K562 (cell line): ENCODE measurements at regions not wholly inside any gene's neighbourhood (a gene's known extent, or its start where the extent isn't known, plus 50 kb on each side); places are given as distances from the start of the nearest gene placed in this dataset.

Experiments used
- ATAC-seq: fragments of 200-7000 bp; cut with Tn5 transposase; 3 replicates; pipeline ENCODE4 v1.9.1; 2020; ENCODE audit warnings: moderate library complexity
- BruUV-seq: library from RNA; stranded (reverse); fragments of 400-500 nt; replicated peaks from 2 replicates; lab custom pipeline; 2021; lab: Mats Ljungman, UMichigan
- CTCF ChIA-PET: fragments of 300-600 bp; formaldehyde crosslinking; extraction: SDS; loops from one replicate; lab custom pipeline; 2021; ENCODE audit warnings: low intra/inter-chr PET ratio; lab: Yijun Ruan, JAX
- POLR2A ChIA-PET: fragments of 300-600, 350-650 bp; sonication (Branson Sonifier 250); formaldehyde crosslinking; extraction: SDS; loops from one replicate; lab custom pipeline; 2021; ENCODE audit warnings: antibody characterized with exemption, inconsistent platforms; lab: Yijun Ruan, JAX
- DNase-seq, 4 experiments: peaks; one replicate each; pipeline versions ENCODE4 v3.0.0 to v3.0.0-alpha.2; 2011 to 2018; ENCODE audit warnings: low spot score in 3 of 4, mixed read lengths in 3 of 4; ENCODE audit errors: extremely low read depth in 1 of 4
- FAIRE-seq: peaks from 2 replicates; lab custom pipeline; 2011; peaks lifted over from hg19 to GRCh38; lab: Jason Lieb, UNC
- H2AFZ ChIP-seq: 2 replicates; pipeline ENCODE4 v1.6.0; 2011; ENCODE audit warnings: low read depth, low read length, control low read depth, inconsistent platforms
- H3K27ac ChIP-seq: fragments of 200-600 bp; 3 replicates; pipeline ENCODE4 v1.8.0; 2011; ENCODE audit warnings: low read depth, mild to moderate bottlenecking, control low read depth, inconsistent platforms, low read length, moderate library complexity, mixed read lengths; ENCODE audit errors: extremely low read depth
- H3K27me3 ChIP-seq, 2 experiments: fragments of 300-600 bp in 1 of 2; 2 replicates in 1 of 2; 3 replicates in 1 of 2; pipeline versions ENCODE4 v1.6.0 to v1.8.0; 2011; ENCODE audit warnings: inconsistent platforms in 2 of 2, low read length in 2 of 2, mild to moderate bottlenecking in 1 of 2, mixed read lengths in 1 of 2, moderate library complexity in 1 of 2; ENCODE audit not compliant: control insufficient read depth in 2 of 2, insufficient read depth in 2 of 2
- H3K36me3 ChIP-seq: fragments of 300-600 bp; 3 replicates; pipeline ENCODE4 v1.8.0; 2011; ENCODE audit warnings: mild to moderate bottlenecking, low read length, inconsistent platforms; ENCODE audit not compliant: control insufficient read depth, insufficient read depth
- H3K4me1 ChIP-seq, 2 experiments: fragments of 200-600 bp in 1 of 2; replicated peaks in 1 of 2; 2 replicates in 1 of 2; 3 replicates in 1 of 2; pipeline versions ENCODE4 v1.5.1 to v1.8.0; 2011; ENCODE audit warnings: inconsistent platforms in 2 of 2, low read length in 2 of 2, mild to moderate bottlenecking in 1 of 2, mixed read lengths in 1 of 2, moderate library complexity in 1 of 2; ENCODE audit not compliant: control insufficient read depth in 2 of 2, insufficient read depth in 2 of 2
- H3K4me2 ChIP-seq: 2 replicates; pipeline ENCODE4 v1.6.1; 2011; ENCODE audit warnings: low read length, control low read depth, inconsistent platforms, mixed read lengths; ENCODE audit not compliant: insufficient read depth
- H3K4me3 ChIP-seq: fragments of 200-600 bp; sonication (generic), shearing (Covaris generic); 2 replicates; pipeline ENCODE4 v1.5.1; 2016; ENCODE audit warnings: control low read depth, inconsistent platforms
- H3K79me2 ChIP-seq: fragments of 200-600 bp; 3 replicates; pipeline ENCODE4 v1.8.0; 2011; ENCODE audit warnings: low read length, inconsistent platforms; ENCODE audit not compliant: control insufficient read depth, insufficient read depth
- H3K9ac ChIP-seq, 2 experiments: 2 replicates each; pipeline versions ENCODE4 v1.6.0 to v1.6.1; 2011; ENCODE audit warnings: low read depth in 2 of 2, low read length in 2 of 2, control low read depth in 1 of 2, inconsistent platforms in 1 of 2, mild to moderate bottlenecking in 1 of 2, mixed read lengths in 1 of 2; ENCODE audit not compliant: insufficient read depth in 1 of 2
- H3K9me1 ChIP-seq: one replicate; pipeline ENCODE4 v1.6.0; 2011; ENCODE audit warnings: inconsistent platforms, mild to moderate bottlenecking, low read length, moderate library complexity; ENCODE audit not compliant: control insufficient read depth, insufficient read depth
- H3K9me3 ChIP-seq: replicated peaks from 2 replicates; pipeline ENCODE4 v1.5.1; 2011; ENCODE audit warnings: low read depth, low read length, inconsistent platforms; ENCODE audit not compliant: control insufficient read depth, insufficient read depth
- H4K20me1 ChIP-seq: replicated peaks from 2 replicates; pipeline ENCODE4 v1.6.1; 2011; ENCODE audit warnings: low read length, inconsistent platforms, mixed read lengths; ENCODE audit not compliant: control insufficient read depth, insufficient read depth
- COPS2 ChIP-seq: fragments of 450-650 bp; conservative IDR thresholded peaks from 2 replicates; pipeline ENCODE4 v1.6.1; 2016; ENCODE audit warnings: mild to moderate bottlenecking, moderate library complexity
- EHMT2 ChIP-seq: fragments of 450-650 bp; IDR thresholded peaks from 2 replicates; pipeline ENCODE4 v1.6.1; 2018; ENCODE audit warnings: antibody characterized with exemption
- RBBP5 ChIP-seq: fragments of 200-600 bp; sonication (generic); IDR thresholded peaks from 2 replicates; pipeline ENCODE4 v1.6.1; 2012; ENCODE audit warnings: borderline replicate concordance, mild to moderate bottlenecking, low read length, control low read depth, inconsistent platforms; ENCODE audit not compliant: insufficient read depth, poor library complexity, severe bottlenecking
- SMARCA5 ChIP-seq: fragments of 450-650 bp; IDR thresholded peaks from 2 replicates; pipeline ENCODE4 v1.6.1; 2016
- ZNF324 ChIP-seq: fragments of 250-450 bp; sonication (Bioruptor Pico); IDR thresholded peaks from 2 replicates; pipeline ENCODE4 v1.4.0; 2020; ENCODE audit warnings: mild to moderate bottlenecking
- WGBS: fragments of 100-300 bp; shearing (Covaris generic); methylation state at CpG from one replicate; pipeline ENCODE4 v1.1.6; 2016; ENCODE audit warnings: low coverage, mixed read lengths; ENCODE audit not compliant: insufficient coverage; ENCODE audit errors: missing lambda C conversion rate; 5-methylcytosine and 5-hydroxymethylcytosine counted together
- in situ Hi-C: fragments of 300-500 bp; cut with MboI; formaldehyde crosslinking; loops from 4 replicates; pipeline ENCODE4 v1.15.0; 2018; ENCODE audit warnings: inconsistent platforms, mixed read lengths
- intact Hi-C: fragments of 100-400 bp; cut with micrococcal nuclease; formaldehyde crosslinking; loops from 2 replicates; pipeline ENCODE4 v1.14.2; 2022
- TF ChIP-seq, protein P1 (sequence below): fragments of 200-800 bp; sonication (Bioruptor generic); IDR thresholded peaks from 2 replicates; pipeline ENCODE4 v1.6.1; 2017; ENCODE audit warnings: missing genetic modification characterization, missing compliant biosample characterization
- TF ChIP-seq, protein P2 (sequence below), 2 experiments: fragments of 450-650 bp; formaldehyde crosslinking in 1 of 2; IDR thresholded peaks; 2 replicates each; pipeline versions ENCODE4 v1.4.0 to v1.6.1; 2014 to 2020; ENCODE audit warnings: mild to moderate bottlenecking in 2 of 2, borderline replicate concordance in 1 of 2, low read depth in 1 of 2

DNA sequence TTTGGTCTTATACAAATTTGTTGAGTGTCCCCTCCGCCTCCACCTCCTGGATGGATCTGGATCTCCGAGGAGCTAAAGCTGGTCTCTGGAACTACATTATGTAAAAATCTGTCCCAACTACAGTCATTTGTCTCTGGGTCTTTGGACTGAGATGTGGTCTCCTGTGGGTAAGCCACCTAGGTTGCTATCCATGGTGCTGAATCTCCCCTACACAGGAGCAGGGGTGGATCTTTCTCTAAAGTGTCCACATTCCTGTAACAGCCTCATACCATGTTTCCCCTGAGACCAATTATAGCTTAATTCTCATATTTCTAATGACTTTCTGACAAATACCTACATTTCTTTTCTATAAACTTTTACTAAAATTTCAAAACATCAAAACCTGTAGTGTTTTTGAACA is 625.8 kb downstream of the TAFA4 start:
- intact Hi-C loops = no loop called here
- FAIRE-seq (no peak), DNase-seq (peak; percentile 7 to 15 (median 10)), ATAC-seq (no peak)
- TF ChIP-seq, protein P1, sequence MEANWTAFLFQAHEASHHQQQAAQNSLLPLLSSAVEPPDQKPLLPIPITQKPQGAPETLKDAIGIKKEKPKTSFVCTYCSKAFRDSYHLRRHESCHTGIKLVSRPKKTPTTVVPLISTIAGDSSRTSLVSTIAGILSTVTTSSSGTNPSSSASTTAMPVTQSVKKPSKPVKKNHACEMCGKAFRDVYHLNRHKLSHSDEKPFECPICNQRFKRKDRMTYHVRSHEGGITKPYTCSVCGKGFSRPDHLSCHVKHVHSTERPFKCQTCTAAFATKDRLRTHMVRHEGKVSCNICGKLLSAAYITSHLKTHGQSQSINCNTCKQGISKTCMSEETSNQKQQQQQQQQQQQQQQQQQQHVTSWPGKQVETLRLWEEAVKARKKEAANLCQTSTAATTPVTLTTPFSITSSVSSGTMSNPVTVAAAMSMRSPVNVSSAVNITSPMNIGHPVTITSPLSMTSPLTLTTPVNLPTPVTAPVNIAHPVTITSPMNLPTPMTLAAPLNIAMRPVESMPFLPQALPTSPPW (CRISPR knock-in tag) = no peak
- TF ChIP-seq SMARCA5 (no peak), COPS2 (no peak), EHMT2 (0 out of 2 replicates have a peak, but pooled peaks have one; percentile 26), RBBP5 (no peak), ZNF324 (no peak)
- TF ChIP-seq, protein P2, sequence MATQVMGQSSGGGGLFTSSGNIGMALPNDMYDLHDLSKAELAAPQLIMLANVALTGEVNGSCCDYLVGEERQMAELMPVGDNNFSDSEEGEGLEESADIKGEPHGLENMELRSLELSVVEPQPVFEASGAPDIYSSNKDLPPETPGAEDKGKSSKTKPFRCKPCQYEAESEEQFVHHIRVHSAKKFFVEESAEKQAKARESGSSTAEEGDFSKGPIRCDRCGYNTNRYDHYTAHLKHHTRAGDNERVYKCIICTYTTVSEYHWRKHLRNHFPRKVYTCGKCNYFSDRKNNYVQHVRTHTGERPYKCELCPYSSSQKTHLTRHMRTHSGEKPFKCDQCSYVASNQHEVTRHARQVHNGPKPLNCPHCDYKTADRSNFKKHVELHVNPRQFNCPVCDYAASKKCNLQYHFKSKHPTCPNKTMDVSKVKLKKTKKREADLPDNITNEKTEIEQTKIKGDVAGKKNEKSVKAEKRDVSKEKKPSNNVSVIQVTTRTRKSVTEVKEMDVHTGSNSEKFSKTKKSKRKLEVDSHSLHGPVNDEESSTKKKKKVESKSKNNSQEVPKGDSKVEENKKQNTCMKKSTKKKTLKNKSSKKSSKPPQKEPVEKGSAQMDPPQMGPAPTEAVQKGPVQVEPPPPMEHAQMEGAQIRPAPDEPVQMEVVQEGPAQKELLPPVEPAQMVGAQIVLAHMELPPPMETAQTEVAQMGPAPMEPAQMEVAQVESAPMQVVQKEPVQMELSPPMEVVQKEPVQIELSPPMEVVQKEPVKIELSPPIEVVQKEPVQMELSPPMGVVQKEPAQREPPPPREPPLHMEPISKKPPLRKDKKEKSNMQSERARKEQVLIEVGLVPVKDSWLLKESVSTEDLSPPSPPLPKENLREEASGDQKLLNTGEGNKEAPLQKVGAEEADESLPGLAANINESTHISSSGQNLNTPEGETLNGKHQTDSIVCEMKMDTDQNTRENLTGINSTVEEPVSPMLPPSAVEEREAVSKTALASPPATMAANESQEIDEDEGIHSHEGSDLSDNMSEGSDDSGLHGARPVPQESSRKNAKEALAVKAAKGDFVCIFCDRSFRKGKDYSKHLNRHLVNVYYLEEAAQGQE (IDR thresholded peaks at IDR 0.05; ENCODE audit: borderline replicate concordance) = peak; percentile 87
- TF ChIP-seq, protein P2 (CRISPR knock-in tag; IDR thresholded peaks at IDR 0.05; ENCODE audit: low read depth) = peak; percentile 85
- in situ Hi-C loops = no loop called here
- POLR2A ChIA-PET = no interaction called here
- H3K79me2 ChIP-seq = no peaks in the 10 kb centered on the region
- H3K4me2 ChIP-seq = no peak overlapping the region
- H3K4me3 ChIP-seq = no peak overlapping the region
- H3K9me1 ChIP-seq = no peaks in the 10 kb centered on the region
- H3K36me3 ChIP-seq = no peaks in the 10 kb centered on the region
- no peak overlapping the region for H3K9ac ChIP-seq
- no TSS peak for BruUV-seq
- no peaks in the 10 kb centered on the region for H3K9me3 ChIP-seq
- no peaks in the 10 kb centered on the region for H4K20me1 ChIP-seq
- H2AFZ ChIP-seq = no peak overlapping the region
- no peaks in the 10 kb centered on the region for H3K27me3 ChIP-seq
- CTCF ChIA-PET = no interaction called here
- no peaks in the 10 kb centered on the region for H3K4me1 ChIP-seq
- H3K27ac ChIP-seq = no peak overlapping the region
- WGBS = 4% methylated on average over 2 of the region's 2 CpGs
